ENCODE measurements at regions not wholly inside any gene's neighbourhood (a gene's known extent, or its start where the extent isn't known, plus 50 kb on each side); places are given as distances from the start of the nearest gene placed in this dataset.

DNA sequence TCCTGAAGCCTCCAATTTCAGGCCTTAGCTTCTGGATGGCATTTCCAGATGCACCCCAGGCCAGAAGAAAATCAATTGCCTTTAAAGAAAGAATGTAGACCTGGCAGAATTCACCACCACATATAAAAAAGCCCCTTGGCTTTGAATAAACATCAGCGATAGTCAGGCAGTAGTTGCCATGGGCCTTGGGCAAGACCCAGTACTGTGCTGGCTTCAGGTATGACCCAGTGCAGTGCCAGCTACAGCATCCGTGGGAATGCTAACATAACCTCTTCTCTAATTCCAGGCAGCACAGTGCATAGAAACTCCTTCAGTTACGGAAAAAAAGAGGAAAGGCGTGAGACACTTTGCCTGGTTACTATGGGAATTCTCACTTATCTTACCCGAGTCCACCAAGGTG, 539.6 kb upstream of the LRRTM4 start:
- TF ChIP-seq, protein P1, sequence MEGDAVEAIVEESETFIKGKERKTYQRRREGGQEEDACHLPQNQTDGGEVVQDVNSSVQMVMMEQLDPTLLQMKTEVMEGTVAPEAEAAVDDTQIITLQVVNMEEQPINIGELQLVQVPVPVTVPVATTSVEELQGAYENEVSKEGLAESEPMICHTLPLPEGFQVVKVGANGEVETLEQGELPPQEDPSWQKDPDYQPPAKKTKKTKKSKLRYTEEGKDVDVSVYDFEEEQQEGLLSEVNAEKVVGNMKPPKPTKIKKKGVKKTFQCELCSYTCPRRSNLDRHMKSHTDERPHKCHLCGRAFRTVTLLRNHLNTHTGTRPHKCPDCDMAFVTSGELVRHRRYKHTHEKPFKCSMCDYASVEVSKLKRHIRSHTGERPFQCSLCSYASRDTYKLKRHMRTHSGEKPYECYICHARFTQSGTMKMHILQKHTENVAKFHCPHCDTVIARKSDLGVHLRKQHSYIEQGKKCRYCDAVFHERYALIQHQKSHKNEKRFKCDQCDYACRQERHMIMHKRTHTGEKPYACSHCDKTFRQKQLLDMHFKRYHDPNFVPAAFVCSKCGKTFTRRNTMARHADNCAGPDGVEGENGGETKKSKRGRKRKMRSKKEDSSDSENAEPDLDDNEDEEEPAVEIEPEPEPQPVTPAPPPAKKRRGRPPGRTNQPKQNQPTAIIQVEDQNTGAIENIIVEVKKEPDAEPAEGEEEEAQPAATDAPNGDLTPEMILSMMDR (IDR thresholded peaks at IDR 0.05; ENCODE audit: insufficient read depth, low read length, missing control alignments), result no peak
- DNase-seq (ENCODE audit: low read depth, low spot score), result no peak
- ChIA-PET POLR2A (no interaction called here), CTCF (no interaction called here)
- no peak overlapping the region for H3K4me3 ChIP-seq (ENCODE audit: low read depth, low read length)

DNA sequence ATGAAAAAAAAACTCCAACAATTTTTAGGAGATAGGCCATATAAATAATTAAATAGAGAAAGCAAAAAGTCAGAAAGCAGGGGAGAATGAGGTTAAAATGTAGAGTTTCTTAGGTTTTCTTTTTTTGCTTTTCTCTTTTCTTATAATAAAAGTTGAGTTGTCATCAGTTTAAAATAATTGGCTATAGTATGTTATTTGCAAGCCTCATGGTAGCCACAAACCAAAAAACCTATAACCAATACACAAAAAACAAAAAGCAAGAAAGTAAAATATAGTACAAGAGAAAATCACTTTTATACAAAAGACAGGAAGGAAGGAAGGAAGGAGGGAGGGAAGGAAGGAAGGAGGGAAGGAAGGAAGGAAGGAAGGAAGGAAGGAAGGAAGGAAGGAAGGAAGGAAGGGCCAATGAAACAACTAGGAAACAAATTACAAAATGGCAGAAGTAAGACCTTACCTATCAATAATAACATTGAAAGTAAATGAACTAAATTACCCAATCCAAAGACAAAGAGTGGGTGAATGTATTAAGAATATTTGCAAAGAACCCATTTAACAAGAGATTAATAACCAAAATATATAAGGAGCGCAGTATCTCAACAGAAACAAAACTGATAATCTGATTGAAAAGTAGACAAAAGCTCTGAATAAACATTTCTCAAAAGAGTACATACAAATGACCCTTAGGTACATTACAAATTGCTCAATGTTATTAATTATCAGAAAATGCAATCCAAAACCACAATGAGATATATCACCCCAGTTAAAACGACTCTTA, 541.3 kb upstream of the LRRTM4 start:
- CTCF ChIA-PET, result no interaction called here
- H3K4me3 ChIP-seq (ENCODE audit: low read depth, low read length), result no peak overlapping the region
- TF ChIP-seq, protein P1 (IDR thresholded peaks at IDR 0.05; ENCODE audit: insufficient read depth, low read length, missing control alignments), result no peak
- no peak for DNase-seq (ENCODE audit: low read depth, low spot score)
- POLR2A ChIA-PET, result no interaction called here

DNA sequence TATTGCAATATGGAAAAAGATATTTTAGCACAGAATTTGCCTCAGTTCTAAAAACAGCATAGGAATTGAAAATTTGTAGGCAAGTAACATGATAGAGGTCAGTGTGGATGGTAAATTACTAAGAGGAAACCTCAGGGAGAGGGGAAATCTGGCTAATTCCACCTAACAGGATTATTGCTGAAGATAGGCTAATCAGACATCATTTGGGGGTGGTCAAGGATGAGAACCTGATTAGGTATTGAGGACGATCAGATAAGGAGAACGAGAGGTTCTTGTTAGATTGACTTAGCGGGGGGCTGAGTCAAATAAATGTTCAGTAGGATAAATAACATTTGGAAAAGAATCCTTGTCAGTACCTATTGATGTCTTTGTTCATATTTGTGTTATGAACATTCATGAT, 543.2 kb upstream of the LRRTM4 start:
- H3K4me3 ChIP-seq (ENCODE audit: low read depth, low read length), result no peak overlapping the region
- ChIA-PET POLR2A (no interaction called here), CTCF (no interaction called here)
- no peak for DNase-seq (ENCODE audit: low read depth, low spot score)
- TF ChIP-seq, protein P1 (IDR thresholded peaks at IDR 0.05; ENCODE audit: insufficient read depth, low read length, missing control alignments), result no peak

DNA sequence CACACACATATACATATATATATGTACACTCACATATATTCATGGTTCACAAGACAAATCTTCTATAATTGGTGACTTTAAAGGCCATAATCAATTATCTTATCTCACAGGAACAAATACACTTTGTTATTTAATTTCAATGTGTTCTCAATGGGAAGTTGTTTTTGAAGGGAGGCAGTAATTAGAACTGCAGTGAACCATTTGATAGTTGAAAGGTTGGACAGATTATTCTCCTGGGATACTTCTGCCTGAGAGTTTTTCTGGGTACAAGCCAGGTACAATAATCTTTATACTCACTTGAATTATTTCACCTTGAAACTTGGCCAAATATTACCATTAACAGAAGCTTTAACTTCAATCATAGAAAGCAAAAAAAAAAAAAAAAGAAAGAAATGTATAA, 546.6 kb upstream of the LRRTM4 start:
- no peak for DNase-seq (ENCODE audit: low read depth, low spot score)
- CTCF ChIA-PET, result no interaction called here
- POLR2A ChIA-PET, result no interaction called here
- TF ChIP-seq, protein P1 (IDR thresholded peaks at IDR 0.05; ENCODE audit: insufficient read depth, low read length, missing control alignments), result no peak
- H3K4me3 ChIP-seq (ENCODE audit: low read depth, low read length), result no peak overlapping the region

DNA sequence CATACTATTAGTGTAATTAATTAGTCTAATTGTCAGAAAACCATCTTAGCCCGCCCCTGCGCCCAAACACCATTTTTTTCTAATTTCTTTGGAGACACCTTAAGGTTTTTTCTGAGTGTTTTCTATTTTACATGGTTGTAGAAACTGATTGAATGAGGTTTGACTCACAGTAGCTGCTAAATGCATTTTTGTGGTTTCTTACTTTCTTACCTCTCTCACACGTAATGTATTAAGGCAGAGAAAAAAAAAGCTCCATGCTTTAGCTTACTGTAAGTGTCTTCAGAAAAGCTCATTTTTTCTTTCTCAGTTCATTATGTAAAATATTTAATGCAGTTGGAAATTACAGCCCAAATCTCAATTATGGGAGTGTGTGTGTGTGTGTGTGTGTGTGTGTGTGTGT, 548.5 kb upstream of the LRRTM4 start:
- DNase-seq (ENCODE audit: low read depth, low spot score), result no peak
- POLR2A ChIA-PET, result no interaction called here
- CTCF ChIA-PET, result no interaction called here
- no peak overlapping the region for H3K4me3 ChIP-seq (ENCODE audit: low read depth, low read length)
- TF ChIP-seq, protein P1 (IDR thresholded peaks at IDR 0.05; ENCODE audit: insufficient read depth, low read length, missing control alignments), result no peak

DNA sequence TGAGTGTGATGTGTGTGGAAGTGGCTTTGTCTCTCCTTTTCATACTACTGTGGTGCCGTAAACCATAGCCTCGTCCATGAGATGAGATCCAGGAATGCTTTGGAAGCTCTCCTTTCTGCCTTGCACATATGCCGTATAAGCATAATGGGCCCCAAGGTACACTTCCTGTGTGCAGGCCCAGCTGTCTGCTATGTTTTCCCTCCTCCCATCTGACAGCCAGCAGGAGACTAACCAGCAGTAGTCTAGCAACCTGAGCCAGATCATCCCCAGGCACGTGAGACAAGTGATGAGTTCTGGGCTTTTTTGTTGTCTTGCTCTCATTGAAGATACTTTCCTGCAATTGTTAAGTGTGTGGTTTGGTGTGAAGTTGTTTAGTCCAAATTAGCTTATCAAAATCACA, 555.5 kb upstream of the LRRTM4 start:
- POLR2A ChIA-PET, result no interaction called here
- DNase-seq (ENCODE audit: low read depth, low spot score), result no peak
- TF ChIP-seq, protein P1 (IDR thresholded peaks at IDR 0.05; ENCODE audit: insufficient read depth, low read length, missing control alignments), result no peak
- CTCF ChIA-PET, result no interaction called here
- no peak overlapping the region for H3K4me3 ChIP-seq (ENCODE audit: low read depth, low read length)
